DOHH2 (cell line): ENCODE measurements at regions not wholly inside any gene's neighbourhood (a gene's known extent, or its start where the extent isn't known, plus 50 kb on each side); places are given as distances from the start of the nearest gene placed in this dataset.

Source experiments
- CTCF ChIP-seq: fragments of 200-600 bp; sonication (generic); IDR thresholded peaks from one replicate; pipeline ENCODE4 v1.5.1; 2014; ENCODE audit warnings: antibody characterized with exemption, mild to moderate bottlenecking, low read depth, low read length; ENCODE audit not compliant: poor library complexity, severe bottlenecking
- EZH2phosphoT487 ChIP-seq: fragments of 200-600 bp; sonication (generic); IDR thresholded peaks from 2 replicates; pipeline ENCODE4 v1.6.1; 2017; ENCODE audit warnings: borderline replicate concordance, mild to moderate bottlenecking, antibody characterized with exemption, low read length, moderate library complexity, mixed read lengths

- TF ChIP-seq CTCF (no peak), EZH2phosphoT487 (no peak)
Observed at GRCh38 chr3:40985195-40985594, 214.1 kb upstream of the CTNNB1 start.
